B cell (primary cell): ENCODE measurements at regions not wholly inside any gene's neighbourhood (a gene's known extent, or its start where the extent isn't known, plus 50 kb on each side); places are given as distances from the start of the nearest gene placed in this dataset.

Experiments
- ATAC-seq: fragments of 200-7000 bp; cut with Tn5 transposase; one replicate; pipeline ENCODE4 v1.10.0; 2021; ENCODE audit warnings: low read depth, mild to moderate bottlenecking, moderate number of reproducible peaks, moderate library complexity
- CTCF ChIA-PET: fragments of 350-600 bp; sonication (Branson Sonifier 250); formaldehyde crosslinking; loops from one replicate; lab custom pipeline; 2021; ENCODE audit warnings: antibody characterized with exemption, inconsistent platforms; lab: Charles Lee
- POLR2A ChIA-PET: fragments of 350-600 bp; sonication (Branson Sonifier 250); formaldehyde crosslinking; loops from one replicate; lab custom pipeline; 2021; ENCODE audit warnings: antibody characterized with exemption; lab: Charles Lee
- DNase-seq: peaks from one replicate; pipeline ENCODE4 v3.0.0; 2013
- H2AFZ ChIP-seq: 2 replicates; pipeline ENCODE4 v1.6.1; 2012; ENCODE audit warnings: mild to moderate bottlenecking, low read depth, low read length; ENCODE audit not compliant: insufficient read depth, poor library complexity, severe bottlenecking
- H3K27ac ChIP-seq, 2 donors: 1 replicate in 1 of 2; 2 replicates in 1 of 2; pipeline ENCODE4 v1.5.1; 2012 to 2013; ENCODE audit warnings: low read length in 2 of 2, mild to moderate bottlenecking in 2 of 2, moderate library complexity in 1 of 2
- H3K27me3 ChIP-seq, 4 experiments: fragments of 200-600 bp in 1 of 4; sonication (generic) in 1 of 4; replicated peaks in 1 of 4; 1 replicate in 2 of 4; 2 replicates in 2 of 4; pipeline versions ENCODE4 v1.6.1 to v1.7.0; 2013 to 2016; ENCODE audit warnings: low read length in 3 of 4, mild to moderate bottlenecking in 2 of 4, mixed read lengths in 1 of 4, moderate library complexity in 1 of 4; ENCODE audit not compliant: insufficient read depth in 4 of 4, control insufficient read depth in 3 of 4; ENCODE audit errors: control extremely low read depth in 1 of 4
- H3K36me3 ChIP-seq, 2 experiments: replicated peaks in 1 of 2; 1 replicate in 1 of 2; 2 replicates in 1 of 2; pipeline versions ENCODE4 v1.6.1 to v1.7.1; 2013; ENCODE audit warnings: low read length in 1 of 2; ENCODE audit not compliant: insufficient read depth in 2 of 2, control insufficient read depth in 1 of 2; ENCODE audit errors: control extremely low read depth in 1 of 2, extremely low read depth in 1 of 2
- H3K4me1 ChIP-seq, 2 donors: fragments of 200-600 bp in 1 of 2; sonication (generic) in 1 of 2; 1 replicate in 1 of 2; 2 replicates in 1 of 2; pipeline versions ENCODE4 v1.5.1 to v1.6.1; 2013 to 2017; ENCODE audit warnings: low read length in 2 of 2; ENCODE audit not compliant: control insufficient read depth in 2 of 2, insufficient read depth in 2 of 2
- H3K4me2 ChIP-seq: replicated peaks from 2 replicates; pipeline ENCODE3; 2012; ENCODE audit warnings: mild to moderate bottlenecking, low read depth, low read length; ENCODE audit not compliant: poor library complexity, severe bottlenecking
- H3K4me3 ChIP-seq, 5 experiments: fragments of 200-600 bp in 1 of 5; sonication (generic) in 1 of 5; 1 replicate in 3 of 5; 2 replicates in 2 of 5; pipeline versions ENCODE4 v1.5.1 to v1.7.0; 2011 to 2016; ENCODE audit warnings: low read length in 4 of 5, mild to moderate bottlenecking in 4 of 5, low read depth in 2 of 5, control low read depth in 1 of 5, moderate library complexity in 1 of 5; ENCODE audit not compliant: insufficient read depth in 1 of 5; ENCODE audit errors: control extremely low read depth in 1 of 5, extremely low read depth in 1 of 5
- H3K79me2 ChIP-seq: fragments of 200-600 bp; sonication (generic); one replicate; pipeline ENCODE4 v1.6.0; 2016; ENCODE audit warnings: low read length; ENCODE audit not compliant: control insufficient read depth, insufficient read depth
- H3K9ac ChIP-seq: fragments of 200-600 bp; sonication (generic); 2 replicates; pipeline ENCODE4 v1.6.1; 2017; ENCODE audit warnings: mild to moderate bottlenecking, low read length, moderate library complexity
- H3K9me3 ChIP-seq, 3 donors: one replicate each; pipeline versions ENCODE4 v1.6.1 to v1.7.1; 2013; ENCODE audit warnings: low read length in 2 of 3; ENCODE audit not compliant: control insufficient read depth in 2 of 3, insufficient read depth in 1 of 3; ENCODE audit errors: control extremely low read depth in 1 of 3
- H4K20me1 ChIP-seq: 2 replicates; pipeline ENCODE4 v1.6.0; 2012; ENCODE audit warnings: mild to moderate bottlenecking, low read length; ENCODE audit not compliant: insufficient read depth, control insufficient read depth, poor library complexity, severe bottlenecking
- H3K27ac Mint-ChIP-seq: one replicate; pipeline ENCODE4 v1.8.0; 2021; ENCODE audit warnings: mixed read lengths
- H3K27me3 Mint-ChIP-seq: one replicate; pipeline ENCODE4 v1.8.0; 2021; ENCODE audit warnings: mixed read lengths
- H3K4me1 Mint-ChIP-seq: one replicate; pipeline ENCODE4 v1.8.0; 2021; ENCODE audit warnings: mixed read lengths
- H3K4me3 Mint-ChIP-seq: one replicate; pipeline ENCODE4 v1.8.0; 2021; ENCODE audit warnings: mixed read lengths
- H3K9me3 Mint-ChIP-seq: one replicate; pipeline ENCODE4 v1.8.0; 2022; ENCODE audit warnings: mixed read lengths; ENCODE audit not compliant: insufficient read depth
- CTCF ChIP-seq: fragments of 200-600 bp; IDR thresholded peaks from one replicate; pipeline ENCODE4 v1.8.0; 2022; ENCODE audit warnings: antibody characterized with exemption, mild to moderate bottlenecking
- EZH2 ChIP-seq: IDR thresholded peaks from 2 replicates; pipeline ENCODE4 v1.6.1; 2012; ENCODE audit warnings: borderline replicate concordance, low read depth, mild to moderate bottlenecking, moderate library complexity, low read length; ENCODE audit not compliant: insufficient read depth, poor library complexity, severe bottlenecking
- WGBS: methylation state at CpG from one replicate; pipeline ENCODE4 v1.1.5; 2013; ENCODE audit warnings: missing lambda C conversion rate; ENCODE audit not compliant: insufficient coverage; 5-methylcytosine and 5-hydroxymethylcytosine counted together
- intact Hi-C: fragments of 100-400 bp; cut with micrococcal nuclease; formaldehyde crosslinking; loops from one replicate; pipeline ENCODE4 v1.10.0; 2022

- 100% methylated on average over 1 of the region's 1 CpG for WGBS
- H3K36me3 ChIP-seq: no peaks in the 10 kb centered on the region
- no peak for ATAC-seq
- TF ChIP-seq CTCF (no peak), EZH2 (no peak)
- no peak overlapping the region for H3K27ac ChIP-seq
- Mint-ChIP-seq H3K9me3 (no peaks in the 10 kb centered on the region), H3K4me1 (no peaks in the 10 kb centered on the region), H3K27ac (no peak overlapping the region), H3K27me3 (peaks cover 8% of the 10 kb centered on the region), H3K4me3 (no peak overlapping the region)
- no peaks in the 10 kb centered on the region for H3K79me2 ChIP-seq
- H3K4me1 ChIP-seq: no peaks in the 10 kb centered on the region
- POLR2A ChIA-PET: no interaction called here
- intact Hi-C loops: no loop called here
- peaks cover 0 to 4% (median 0%) of the 10 kb centered on the region in 3 donors for H3K9me3 ChIP-seq
- no peak overlapping the region for H2AFZ ChIP-seq
- CTCF ChIA-PET: no interaction called here
- H3K4me3 ChIP-seq: no peak overlapping the region
- H3K9ac ChIP-seq: no peak overlapping the region
- DNase-seq: no peak
- no peaks in the 10 kb centered on the region for H3K27me3 ChIP-seq
- H4K20me1 ChIP-seq: no peaks in the 10 kb centered on the region
- H3K4me2 ChIP-seq: no peak overlapping the region
These were observed 393.3 kb downstream of the DMRT2 start for GRCh38 chr9:1443450-1443849.

GRCh38 chr9:1446671-1447070, 396.5 kb downstream of the DMRT2 start:
- H3K9me3 ChIP-seq: peaks cover 0 to 4% (median 0%) of the 10 kb centered on the region in 3 donors
- no peak overlapping the region for H3K4me3 ChIP-seq
- ChIA-PET CTCF (no interaction called here), POLR2A (no interaction called here)
- no peak overlapping the region for H3K27ac ChIP-seq
- H3K79me2 ChIP-seq: no peaks in the 10 kb centered on the region
- no peaks in the 10 kb centered on the region for H3K9me3 Mint-ChIP-seq
- no peak for DNase-seq
- no CpG with 5 or more reads among the region's 2 CpGs for WGBS
- H2AFZ ChIP-seq: no peak overlapping the region
- no peaks in the 10 kb centered on the region for H3K36me3 ChIP-seq
- H3K4me1 ChIP-seq: no peaks in the 10 kb centered on the region
- no peak for ATAC-seq
- no peaks in the 10 kb centered on the region for H4K20me1 ChIP-seq
- intact Hi-C loops: no loop called here
- TF ChIP-seq EZH2: no peak
- no peak overlapping the region for H3K4me2 ChIP-seq
- no peak overlapping the region for H3K27ac Mint-ChIP-seq
- H3K4me1 Mint-ChIP-seq: no peaks in the 10 kb centered on the region
- H3K4me3 Mint-ChIP-seq: no peak overlapping the region
- H3K9ac ChIP-seq: no peak overlapping the region
- H3K27me3 Mint-ChIP-seq: peaks cover 4% of the 10 kb centered on the region
- H3K27me3 ChIP-seq: no peaks in the 10 kb centered on the region
